GM12878 (cell line): ENCODE measurements at regions not wholly inside any gene's neighbourhood (a gene's known extent, or its start where the extent isn't known, plus 50 kb on each side); places are given as distances from the start of the nearest gene placed in this dataset.

Source experiments
- CTCF ChIP-seq, 3 experiments: IDR thresholded peaks in 2 of 3; conservative IDR thresholded peaks in 1 of 3; 2 replicates each; pipeline ENCODE4 v1.5.1; 2011; ENCODE audit warnings: low read depth in 3 of 3, low read length in 3 of 3, mild to moderate bottlenecking in 3 of 3, control low read depth in 2 of 3, moderate library complexity in 2 of 3, inconsistent platforms in 1 of 3, mixed read lengths in 1 of 3; ENCODE audit not compliant: control insufficient read depth in 2 of 3, insufficient read depth in 1 of 3; ENCODE audit errors: extremely low read depth in 1 of 3
- EP300 ChIP-seq, 2 experiments: fragments of 150-350 bp in 1 of 2; IDR thresholded peaks; 2 replicates each; pipeline ENCODE4 v1.6.1; 2011 to 2012; ENCODE audit warnings: low read depth in 2 of 2, low read length in 2 of 2, borderline replicate concordance in 1 of 2, improper control_type of control experiment in 1 of 2, inconsistent platforms in 1 of 2; ENCODE audit not compliant: control insufficient read depth in 1 of 2
- ESRRA ChIP-seq: IDR thresholded peaks from 2 replicates; pipeline ENCODE4 v1.6.1; 2012; ENCODE audit warnings: mild to moderate bottlenecking, low read length, improper control_type of control experiment
- GABPA ChIP-seq: IDR thresholded peaks from 2 replicates; pipeline ENCODE4 v1.6.1; 2014; ENCODE audit warnings: antibody characterized with exemption, low read depth, mild to moderate bottlenecking, inconsistent platforms
- HDAC6 ChIP-seq: fragments of 200-600 bp; sonication (generic); IDR thresholded peaks from one replicate; pipeline ENCODE4 v1.8.0; 2017; ENCODE audit warnings: antibody characterized with exemption; ENCODE audit not compliant: unreplicated experiment
- MAX ChIP-seq: IDR thresholded peaks from 2 replicates; pipeline ENCODE4 v1.6.1; 2012; ENCODE audit warnings: low read depth, low read length, improper control_type of control experiment
- MXI1 ChIP-seq: fragments of 150-350 bp; IDR thresholded peaks from 2 replicates; pipeline ENCODE4 v1.6.1; 2011; ENCODE audit warnings: low read depth, mild to moderate bottlenecking, inconsistent platforms, low read length, improper control_type of control experiment
- POLR2A ChIP-seq: IDR thresholded peaks from 2 replicates; pipeline ENCODE4 v1.6.1; 2011; ENCODE audit warnings: low read depth, mild to moderate bottlenecking, low read length
- POLR2AphosphoS5 ChIP-seq: IDR thresholded peaks from 2 replicates; pipeline ENCODE4 v1.6.1; 2011; ENCODE audit warnings: mild to moderate bottlenecking, low read length, inconsistent platforms
- RFX5 ChIP-seq: IDR thresholded peaks from 2 replicates; pipeline ENCODE4 v1.6.1; 2011; ENCODE audit warnings: low read depth, low read length, improper control_type of control experiment
- ZBED1 ChIP-seq: IDR thresholded peaks from 2 replicates; pipeline ENCODE4 v1.6.1; 2016; ENCODE audit warnings: borderline replicate concordance
- ZNF274 ChIP-seq: IDR thresholded peaks from one replicate; pipeline ENCODE4 v1.8.0; 2011; ENCODE audit not compliant: insufficient read length, insufficient read depth

- no peak for TF ChIP-seq CTCF (IDR thresholded peaks at IDR 0.05 in 2 of 3, conservative IDR thresholded peaks at IDR 0.05 in 1 of 3; ENCODE audit: control insufficient read depth in 2 of 3, extremely low read depth in 1 of 3, insufficient read depth in 1 of 3, low read depth in 3 of 3, low read length in 3 of 3)
- no peak for TF ChIP-seq ESRRA
- TF ChIP-seq MAX: no peak
- no peak for TF ChIP-seq POLR2AphosphoS5
- no peak for TF ChIP-seq GABPA
- no peak for TF ChIP-seq RFX5
- TF ChIP-seq MXI1: no peak
- TF ChIP-seq POLR2A: no peak
- TF ChIP-seq ZBED1: no peak
- TF ChIP-seq HDAC6: no peak
- no peak for TF ChIP-seq EP300 (IDR thresholded peaks at IDR 0.05; ENCODE audit: borderline replicate concordance in 1 of 2, control insufficient read depth in 1 of 2, low read depth in 2 of 2, low read length in 2 of 2)
- TF ChIP-seq ZNF274: no peak
These were observed 362.4 kb upstream of the ZNF385D start for GRCh38 chr3:22113453-22113852.
